ENCODE measurements at regions not wholly inside any gene's neighbourhood (a gene's known extent, or its start where the extent isn't known, plus 50 kb on each side); places are given as distances from the start of the nearest gene placed in this dataset.

GRCh38 chr4:58560736-58561135 is 1450.6 kb upstream of the IGFBP7 start:
- FAIRE-seq (no peak), DNase-seq (ENCODE audit: low read depth, low spot score) (no peak), ATAC-seq (peak; percentile 82)
- Histone ChIP-seq H2AFZ (ENCODE audit: control insufficient read depth, low read depth, low read length) (no peak overlapping the region), H3K9me3 (replicated peaks; ENCODE audit: control insufficient read depth, insufficient read depth, low read length) (no peaks in the 10 kb centered on the region), H3K27ac (ENCODE audit: control insufficient read depth, insufficient read depth) (no peak overlapping the region), H3K4me1 (ENCODE audit: control insufficient read depth, insufficient read depth, low read length) (no peaks in the 10 kb centered on the region), H3K36me3 (ENCODE audit: control insufficient read depth in 2 of 2, insufficient read depth in 2 of 2, low read length in 1 of 2) (no peaks in the 10 kb centered on the region), H3K9ac (ENCODE audit: control insufficient read depth, insufficient read depth, low read length) (no peak overlapping the region), H3K4me2 (ENCODE audit: control insufficient read depth, insufficient read depth) (no peak overlapping the region), H3K4me3 (no peak overlapping the region), H3K27me3 (replicated peaks in 1 of 2; ENCODE audit: control insufficient read depth in 2 of 2, insufficient read depth in 2 of 2, low read length in 1 of 2) (no peaks in the 10 kb centered on the region), H3K79me2 (ENCODE audit: control insufficient read depth, insufficient read depth, low read length) (no peaks in the 10 kb centered on the region), H4K20me1 (ENCODE audit: control insufficient read depth, insufficient read depth) (no peaks in the 10 kb centered on the region)
- ChIA-PET CTCF (interaction anchor here (1.2 kb wide), 1 partner anchor 40 kb away, joined by 3 read pairs; no protein-coding TSS in a partner anchor), POLR2A (interaction anchor here (1.0 kb wide), 1 partner anchor 12 kb away, joined by 3 read pairs; no protein-coding TSS in a partner anchor), RAD21 (ENCODE audit: unreplicated experiment) (no interaction called here), SMC1A (ENCODE audit: uncharacterized antibody, unreplicated experiment) (no interaction called here)
- 0% methylated on average over 1 of the region's 1 CpG for WGBS (ENCODE audit: insufficient coverage, insufficient replicate concordance, low lambda C conversion rate, missing lambda C conversion rate)
- in situ Hi-C loops (cut with MboI), result no loop called here
- no TSS peak for BruUV-seq (replicated peaks)
- intact Hi-C loops (cut with micrococcal nuclease; ENCODE audit: unreplicated experiment), result no loop called here
- TF ChIP-seq EP300 (IDR thresholded peaks at IDR 0.05; ENCODE audit: borderline replicate concordance in 1 of 2, control insufficient read depth in 1 of 2, low read depth in 2 of 2, low read length in 2 of 2) (peak in 1 of 2 experiments; percentile 37; a peak in 1 of 4 replicates), PKNOX1 (IDR thresholded peaks at IDR 0.05) (peak; percentile 75), DPF2 (IDR thresholded peaks at IDR 0.05) (peak; percentile 64), SMAD5 (IDR thresholded peaks at IDR 0.05; ENCODE audit: low read depth) (no peak), MLLT1 (IDR thresholded peaks at IDR 0.05) (no peak), SIN3A (IDR thresholded peaks at IDR 0.05; ENCODE audit: low read depth, low read length) (no peak), NFIC (IDR thresholded peaks at IDR 0.05; ENCODE audit: low read depth, low read length) (no peak), NFYA (IDR thresholded peaks at IDR 0.05; ENCODE audit: borderline replicate concordance, low read depth, low read length) (no peak), RCOR1 (conservative IDR thresholded peaks at IDR 0.05; ENCODE audit: low read depth, low read length) (no peak), IKZF1 (conservative IDR thresholded peaks at IDR 0.05) (peak; percentile 85), IKZF2 (IDR thresholded peaks at IDR 0.05) (peak; percentile 86 to 88), BCL11A (IDR thresholded peaks at IDR 0.05; ENCODE audit: low read depth, low read length) (0 out of 2 replicates have a peak, but pooled peaks have one; percentile 36), MTA2 (IDR thresholded peaks at IDR 0.05; ENCODE audit: low read depth) (0 out of 2 replicates have a peak, but pooled peaks have one; percentile 43), RELB (IDR thresholded peaks at IDR 0.05; ENCODE audit: low read depth) (peak; percentile 41; the same call in 1 of the 2 replicates), HSF1 (IDR thresholded peaks at IDR 0.05; ENCODE audit: low read depth, low read length) (no peak), RUNX3 (IDR thresholded peaks at IDR 0.05; ENCODE audit: low read length) (0 out of 2 replicates have a peak, but pooled peaks have one; percentile 15)
- TF ChIP-seq, protein P1, sequence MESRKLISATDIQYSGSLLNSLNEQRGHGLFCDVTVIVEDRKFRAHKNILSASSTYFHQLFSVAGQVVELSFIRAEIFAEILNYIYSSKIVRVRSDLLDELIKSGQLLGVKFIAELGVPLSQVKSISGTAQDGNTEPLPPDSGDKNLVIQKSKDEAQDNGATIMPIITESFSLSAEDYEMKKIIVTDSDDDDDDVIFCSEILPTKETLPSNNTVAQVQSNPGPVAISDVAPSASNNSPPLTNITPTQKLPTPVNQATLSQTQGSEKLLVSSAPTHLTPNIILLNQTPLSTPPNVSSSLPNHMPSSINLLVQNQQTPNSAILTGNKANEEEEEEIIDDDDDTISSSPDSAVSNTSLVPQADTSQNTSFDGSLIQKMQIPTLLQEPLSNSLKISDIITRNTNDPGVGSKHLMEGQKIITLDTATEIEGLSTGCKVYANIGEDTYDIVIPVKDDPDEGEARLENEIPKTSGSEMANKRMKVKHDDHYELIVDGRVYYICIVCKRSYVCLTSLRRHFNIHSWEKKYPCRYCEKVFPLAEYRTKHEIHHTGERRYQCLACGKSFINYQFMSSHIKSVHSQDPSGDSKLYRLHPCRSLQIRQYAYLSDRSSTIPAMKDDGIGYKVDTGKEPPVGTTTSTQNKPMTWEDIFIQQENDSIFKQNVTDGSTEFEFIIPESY (IDR thresholded peaks at IDR 0.05), result no peak

Data from GM12878 (cell line).